Stimulated activated CD4-positive, alpha-beta T cell treated with anti-CD3 and anti-CD28 coated beads, TNF-alpha, amount 100 ng/mL, for 48 hours (primary cell): ENCODE measurements at regions not wholly inside any gene's neighbourhood (a gene's known extent, or its start where the extent isn't known, plus 50 kb on each side); places are given as distances from the start of the nearest gene placed in this dataset.
"Not testable (repeated sequence)": the region's sequence is repeated elsewhere in the genome, so short reads cannot be mapped to it uniquely, and the experiment has no call there.

ENCODE experiments used
- DNase-seq, 3 donors: peaks; one replicate each; pipeline ENCODE4 v3.0.0-alpha.2; 2020; ENCODE audit warnings: low read depth in 3 of 3

DNA sequence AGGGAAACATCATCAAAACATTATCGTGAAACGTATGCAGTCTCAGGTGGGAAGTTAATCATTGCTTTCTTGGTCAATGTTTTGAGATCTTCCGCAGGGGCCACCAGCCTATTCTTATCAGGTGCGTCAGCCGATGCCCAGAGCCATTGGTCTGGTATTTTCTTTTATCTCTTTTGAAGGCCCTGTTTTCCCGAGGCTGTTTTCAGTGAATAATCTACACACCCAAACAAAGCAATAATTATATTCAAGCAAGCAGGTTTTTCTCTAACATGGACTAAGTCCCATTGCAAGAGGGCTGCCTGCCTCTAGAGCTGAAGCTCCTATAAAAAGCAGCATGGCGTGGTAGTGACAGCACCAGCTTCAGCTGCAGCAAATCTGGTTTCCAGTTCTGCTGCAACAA lies 430.0 kb upstream of the ID2 start:
- no peak for DNase-seq

DNA sequence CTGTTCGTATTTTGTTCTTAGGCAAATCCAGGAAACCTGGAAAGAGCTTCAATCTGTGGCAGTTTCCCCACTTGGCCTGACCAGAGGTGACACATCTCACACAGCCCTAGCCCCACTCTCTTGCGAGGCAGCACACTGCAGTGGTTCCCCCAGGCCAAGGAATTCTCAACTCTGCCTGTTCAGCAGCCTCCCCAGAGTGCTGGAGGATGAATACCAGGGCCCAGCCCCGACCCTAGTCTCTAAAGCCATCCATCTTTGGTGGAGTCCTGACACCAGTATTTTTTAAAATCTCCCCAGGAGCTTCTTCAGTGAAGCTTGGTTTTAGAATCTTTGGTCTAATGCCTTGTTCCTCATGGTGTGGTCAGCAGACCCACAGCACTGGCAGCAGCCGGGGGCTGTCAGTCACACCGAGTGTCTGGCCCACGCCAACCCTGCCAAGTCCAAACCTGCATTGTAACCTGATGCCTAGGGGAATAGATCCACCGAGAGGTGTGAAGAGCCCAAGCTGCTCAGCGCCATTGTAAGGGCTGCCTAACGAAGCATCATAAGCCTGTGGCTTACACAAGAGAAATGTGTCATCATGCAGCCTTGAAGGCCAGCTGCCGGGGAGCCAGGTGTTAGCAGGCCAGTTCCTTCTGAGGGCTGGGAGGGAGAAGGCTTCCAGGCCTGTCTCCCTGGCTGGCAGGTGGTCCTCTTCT lies 428.7 kb upstream of the ID2 start:
- no peak for DNase-seq

DNA sequence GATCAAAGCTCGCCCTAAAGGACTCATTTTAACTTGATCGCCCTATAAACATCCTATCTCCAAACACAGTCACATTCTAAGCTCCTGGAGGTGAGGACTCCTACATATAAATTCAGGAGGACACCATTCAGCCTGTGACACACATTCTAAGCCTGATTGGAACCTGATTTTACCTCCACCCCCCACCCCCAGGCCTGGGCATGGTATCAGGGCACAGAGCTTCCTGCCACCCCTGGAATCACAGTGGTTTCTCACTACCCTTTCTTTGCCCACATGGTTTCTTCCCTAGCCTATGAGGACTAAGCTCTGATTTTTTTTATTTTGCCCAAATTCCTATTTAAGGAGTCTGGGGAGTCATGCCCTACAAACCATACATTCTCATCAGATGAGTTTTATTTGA lies 428.1 kb upstream of the ID2 start:
- DNase-seq: no peak

DNA sequence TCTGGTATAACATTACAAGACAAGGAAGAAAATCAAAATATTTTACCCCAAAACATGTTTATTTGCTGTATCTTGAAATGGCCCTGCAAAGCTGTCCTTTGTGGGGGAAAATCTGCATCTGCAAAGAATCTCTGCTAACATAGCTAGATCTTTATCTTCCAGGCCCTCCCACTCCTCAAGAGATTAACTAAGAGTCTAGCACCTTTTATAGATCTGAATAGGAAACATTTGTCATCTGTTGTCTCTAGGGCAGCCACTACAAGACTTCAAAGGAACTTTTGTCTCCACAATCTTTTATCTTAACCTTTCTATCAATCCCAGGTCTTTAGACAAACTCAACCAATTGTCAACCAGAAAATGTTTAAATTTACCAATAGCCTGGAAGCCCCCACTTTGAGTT lies 427.6 kb upstream of the ID2 start:
- DNase-seq: not testable (repeated sequence)

DNA sequence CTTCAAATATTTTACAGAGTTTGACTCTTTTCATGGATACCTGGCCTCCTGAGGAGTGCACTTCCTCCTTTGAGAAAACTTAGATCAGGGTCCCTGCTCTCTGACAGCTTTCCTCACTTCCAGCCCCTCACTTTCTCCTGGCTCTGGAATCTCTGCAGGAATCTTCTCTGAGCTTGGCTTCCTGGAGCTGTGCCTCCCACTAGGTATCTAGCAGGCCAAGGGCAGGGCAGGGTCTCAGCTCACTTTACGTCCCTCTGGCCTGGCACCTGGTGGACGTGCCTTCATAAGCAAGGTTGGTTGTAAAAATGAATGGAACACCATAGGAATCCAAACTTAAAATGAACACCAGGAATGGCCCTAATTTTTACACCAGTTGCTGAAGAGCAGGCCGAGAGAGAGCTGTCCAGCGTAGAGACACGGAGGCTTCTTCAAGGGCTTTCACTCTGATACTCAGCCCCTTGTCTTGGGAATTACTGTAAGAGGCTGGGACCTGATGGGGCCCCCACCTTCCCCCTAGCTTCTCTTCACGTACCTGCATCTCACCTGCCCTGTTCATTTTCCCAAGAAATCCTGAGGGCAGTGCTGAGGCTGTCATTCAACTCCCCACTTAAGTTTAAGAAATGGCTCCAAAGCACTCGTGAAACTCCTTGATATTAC lies 426.9 kb upstream of the ID2 start:
- DNase-seq: no peak

DNA sequence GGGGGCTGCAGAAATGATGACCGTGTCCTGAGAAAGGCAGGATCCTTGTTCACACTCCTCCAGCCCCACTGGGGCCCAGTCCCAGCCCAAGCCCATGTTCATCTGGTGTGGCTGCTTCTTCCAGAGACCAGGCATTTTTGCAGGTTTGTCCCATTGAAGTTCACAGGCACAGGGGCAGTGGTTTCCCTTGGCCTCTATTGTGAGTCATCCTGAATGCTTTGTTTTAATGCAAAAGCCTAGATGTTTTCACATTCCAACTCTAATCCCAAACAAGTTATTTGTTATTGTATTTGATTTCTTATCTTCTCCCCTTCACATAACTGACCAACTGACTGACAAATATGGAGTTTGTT lies 426.4 kb upstream of the ID2 start:
- no peak for DNase-seq

DNA sequence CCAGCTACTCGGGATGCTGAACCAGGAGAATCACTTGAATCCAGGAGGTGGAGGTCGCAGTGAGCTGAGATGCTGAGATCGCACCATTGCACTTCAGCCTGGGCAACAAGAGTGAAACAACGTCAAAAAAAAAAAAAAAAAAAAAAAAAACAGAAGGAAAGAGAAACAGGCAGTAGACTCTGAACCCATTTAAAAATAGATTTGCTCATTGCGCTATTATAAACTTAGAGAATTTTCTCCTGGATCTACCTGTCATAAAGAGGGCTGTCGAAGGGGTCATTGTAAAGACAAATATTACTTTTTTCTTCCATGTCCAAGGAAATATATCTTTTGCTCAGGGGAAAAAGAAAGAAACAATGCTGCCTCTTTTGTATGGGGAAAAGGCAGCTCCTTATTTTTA lies 425.0 kb upstream of the ID2 start:
- no peak for DNase-seq

DNA sequence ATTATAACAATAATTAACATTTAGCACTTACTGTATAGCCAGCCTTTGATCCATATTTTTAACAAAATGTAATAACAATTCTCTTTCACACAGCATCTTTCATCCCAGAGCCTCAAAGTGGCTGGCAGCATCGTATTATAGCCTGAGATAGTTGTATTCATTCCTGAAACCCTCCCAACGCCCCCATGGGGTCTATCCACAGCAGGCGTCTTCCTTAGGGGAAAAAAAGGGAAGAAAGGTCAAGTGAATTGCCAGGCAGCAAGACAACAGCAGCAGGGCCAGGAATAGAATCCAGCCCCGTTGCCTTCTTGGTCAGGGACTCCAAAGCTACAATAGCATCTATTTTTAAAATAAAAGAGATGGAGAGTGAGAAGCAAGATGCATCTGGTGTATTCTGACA lies 424.4 kb upstream of the ID2 start:
- DNase-seq: no peak

DNA sequence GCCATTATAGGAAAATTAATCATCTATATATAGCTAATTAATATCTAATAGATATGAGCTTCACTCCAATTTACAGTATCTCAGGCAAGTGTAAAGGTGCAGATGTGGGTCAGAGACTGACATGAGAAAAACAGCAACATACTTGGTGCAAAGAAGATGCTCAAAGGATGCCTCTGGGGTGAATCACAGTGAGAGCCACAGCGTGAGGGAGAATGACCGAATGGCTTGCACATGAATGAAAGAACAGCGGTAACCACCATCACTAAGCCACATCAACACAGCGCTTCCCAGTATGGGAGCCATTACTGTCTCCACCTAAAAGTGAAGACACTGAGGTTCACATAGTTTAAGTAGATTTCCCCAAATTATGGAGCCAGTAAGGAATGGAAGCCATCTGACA lies 423.4 kb upstream of the ID2 start:
- no peak for DNase-seq

DNA sequence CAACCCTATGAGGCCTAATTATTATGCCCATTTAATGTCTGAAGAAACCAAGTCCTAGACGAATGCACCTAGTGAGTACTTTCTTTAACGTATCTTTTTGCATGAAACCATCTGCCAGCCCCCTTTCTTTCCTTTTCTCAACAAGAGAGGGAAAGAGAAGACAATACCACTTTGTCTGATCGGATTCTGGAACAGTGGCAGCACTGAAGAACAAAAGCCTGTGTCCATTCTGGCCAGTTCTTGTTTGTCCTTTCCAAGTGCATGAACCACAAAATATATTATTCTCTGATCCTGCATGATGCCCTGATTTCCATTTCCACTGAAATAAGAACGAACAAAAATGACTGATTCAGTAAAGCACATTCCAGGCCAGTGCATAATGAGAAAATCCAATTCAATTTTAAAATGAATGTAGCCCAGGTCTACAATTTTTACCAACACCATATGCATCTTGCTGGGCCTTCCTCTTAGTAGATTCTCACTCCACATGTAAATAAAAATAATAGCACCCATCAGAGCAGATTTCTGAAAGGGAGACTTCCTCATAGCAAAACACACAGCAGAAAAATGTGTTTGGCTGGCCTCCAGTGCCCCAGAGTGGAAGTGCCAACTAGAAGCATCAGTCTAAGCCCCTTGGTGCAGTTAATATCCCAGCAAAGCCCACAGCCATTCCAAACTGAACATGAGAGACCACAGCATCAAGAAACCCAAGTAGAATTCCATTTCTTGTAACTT lies 422.6 kb upstream of the ID2 start:
- no peak for DNase-seq

DNA sequence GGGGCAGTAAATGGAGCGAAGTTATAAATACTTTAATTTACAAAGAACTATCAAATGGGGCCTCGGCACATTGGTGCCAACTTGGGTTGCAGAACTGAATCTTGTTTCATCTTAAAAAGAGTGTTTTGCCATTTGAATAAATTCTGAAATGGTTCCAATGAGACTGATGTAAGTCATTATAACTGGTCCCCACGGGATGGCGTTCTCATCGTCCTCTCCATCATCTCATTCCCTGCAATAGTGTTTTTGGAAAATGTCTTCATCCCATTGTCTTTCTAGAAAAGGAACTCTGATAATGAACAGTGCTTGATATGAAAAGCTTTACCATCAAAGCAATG lies 422.0 kb upstream of the ID2 start:
- DNase-seq: no peak

DNA sequence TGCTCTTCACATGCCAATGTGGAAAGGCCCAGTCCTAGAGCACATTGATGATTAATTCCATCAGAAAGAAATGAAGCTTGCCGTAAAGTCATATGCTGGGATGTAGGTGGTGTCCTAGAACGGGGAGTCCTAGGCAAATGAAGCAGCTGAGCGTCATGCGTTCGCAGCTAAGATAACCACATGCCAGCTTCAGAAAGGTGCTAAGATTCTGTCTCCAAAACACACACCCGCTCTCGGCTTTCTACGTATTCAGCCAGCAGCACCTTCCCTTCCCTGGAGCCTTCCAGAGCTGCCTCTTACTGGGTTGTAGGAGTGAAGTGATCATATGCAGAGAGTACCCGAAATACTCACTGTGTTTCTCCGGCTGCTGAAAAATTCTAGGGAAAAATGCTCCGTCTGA lies 421.6 kb upstream of the ID2 start:
- no peak for DNase-seq

DNA sequence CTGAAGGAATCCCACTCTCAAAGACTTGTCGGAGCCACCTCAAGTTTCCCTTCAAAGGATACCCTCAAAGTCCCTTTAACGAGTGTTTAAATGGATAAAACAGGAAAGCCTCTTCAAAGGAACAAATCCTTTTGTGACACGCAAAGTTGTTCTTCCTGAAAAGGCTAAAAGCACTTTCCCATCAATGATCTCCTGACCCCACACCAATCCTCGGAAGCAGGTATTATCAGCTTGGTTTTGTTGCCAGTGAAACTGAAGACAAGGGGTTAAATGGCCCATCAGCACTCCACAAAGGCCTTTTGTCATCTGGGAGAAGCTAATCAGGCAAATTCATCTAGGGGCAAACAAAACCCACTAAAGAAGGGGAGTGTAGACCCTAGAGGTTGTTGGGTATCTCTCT lies 418.0 kb upstream of the ID2 start:
- no peak for DNase-seq

DNA sequence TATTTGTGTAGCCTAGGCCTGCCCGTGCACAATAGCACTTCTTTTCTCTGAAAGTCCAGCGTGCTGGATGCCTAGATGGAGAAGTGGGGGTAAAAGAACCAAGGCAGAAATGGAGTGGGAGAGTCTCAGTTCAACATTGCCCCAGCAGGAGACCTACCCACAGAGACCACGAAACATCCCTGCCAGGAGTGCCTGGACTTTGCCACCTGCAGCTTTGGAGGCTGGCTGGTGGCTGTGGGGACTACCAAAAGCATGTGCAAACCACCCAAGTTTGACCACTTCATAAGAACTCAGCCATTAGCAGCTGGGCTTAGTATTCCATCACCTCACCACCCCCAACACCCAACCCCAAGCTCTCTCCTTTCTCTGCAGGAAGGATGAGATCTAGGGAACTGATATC lies 416.9 kb upstream of the ID2 start:
- DNase-seq: no peak

DNA sequence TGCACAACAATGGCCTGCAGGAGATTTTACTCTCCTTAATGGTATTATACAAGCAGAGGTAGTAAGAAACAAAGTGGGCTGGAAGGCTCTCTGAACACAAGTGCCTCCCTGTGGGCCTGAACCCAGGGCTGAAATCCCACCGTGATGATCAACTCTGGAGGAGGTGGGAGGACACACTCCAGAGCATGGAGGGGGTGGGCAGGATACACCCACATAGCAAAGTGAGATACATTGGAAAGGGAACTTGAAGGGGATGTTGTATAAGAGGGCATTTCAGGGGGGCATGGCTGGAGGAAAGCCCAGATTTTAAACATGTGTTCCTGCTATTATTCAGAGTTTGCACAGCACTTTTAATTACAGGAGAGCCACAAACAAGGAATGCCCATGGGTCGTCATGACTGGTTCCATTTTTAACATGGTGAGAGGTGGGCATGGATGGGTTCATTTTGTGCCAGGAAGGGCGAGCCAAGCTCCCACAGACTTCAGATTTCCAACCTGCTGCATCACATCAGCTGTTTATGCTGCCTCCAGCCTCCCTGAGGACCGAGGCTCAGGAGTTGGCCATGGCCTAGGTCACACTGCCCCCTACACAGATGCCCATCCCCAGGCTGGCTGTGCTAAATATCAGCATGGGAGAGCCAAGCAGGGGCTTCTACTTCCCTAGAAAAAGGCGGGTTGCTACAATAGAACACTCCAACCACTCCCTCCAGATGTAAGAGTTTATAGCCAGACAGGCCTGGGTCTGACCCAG lies 416.2 kb upstream of the ID2 start:
- DNase-seq: no peak

DNA sequence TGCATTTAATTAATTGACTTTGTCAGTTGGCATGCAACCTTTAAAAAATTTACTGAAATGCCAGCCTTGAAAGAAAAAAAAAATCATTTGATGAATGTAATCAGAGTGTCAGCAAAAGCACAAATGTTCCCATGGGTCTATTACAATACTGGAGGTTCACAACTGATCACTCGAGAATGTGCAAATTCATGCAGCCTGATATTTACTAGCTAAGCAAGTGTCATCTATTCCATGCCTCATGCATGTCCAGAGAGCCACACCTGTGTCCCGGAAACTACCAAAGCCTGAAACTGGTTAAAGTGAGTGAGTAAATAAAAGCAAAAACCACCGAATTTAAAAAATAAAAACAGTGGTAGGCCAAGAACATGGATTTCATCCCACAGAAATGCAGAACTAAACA lies 415.3 kb upstream of the ID2 start:
- no peak for DNase-seq

DNA sequence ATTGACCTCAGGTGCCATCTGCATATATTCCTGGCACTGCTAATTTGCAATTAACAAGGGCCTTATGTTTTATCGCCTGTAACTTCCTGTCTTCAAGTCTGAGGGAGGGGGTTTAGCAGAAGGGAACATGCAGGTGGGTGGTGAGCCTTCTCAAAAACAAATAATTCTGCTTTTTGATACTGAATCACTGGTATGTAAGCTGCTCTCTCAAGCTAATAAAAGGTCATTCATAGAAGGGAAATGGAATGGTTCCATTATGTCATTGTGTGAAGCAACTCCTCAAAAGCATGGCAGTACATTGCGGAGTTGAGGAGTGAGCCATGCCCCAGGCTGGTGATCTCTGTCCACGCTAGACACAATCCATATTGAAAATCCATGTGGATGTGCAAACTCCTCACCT lies 414.8 kb upstream of the ID2 start:
- no peak for DNase-seq

DNA sequence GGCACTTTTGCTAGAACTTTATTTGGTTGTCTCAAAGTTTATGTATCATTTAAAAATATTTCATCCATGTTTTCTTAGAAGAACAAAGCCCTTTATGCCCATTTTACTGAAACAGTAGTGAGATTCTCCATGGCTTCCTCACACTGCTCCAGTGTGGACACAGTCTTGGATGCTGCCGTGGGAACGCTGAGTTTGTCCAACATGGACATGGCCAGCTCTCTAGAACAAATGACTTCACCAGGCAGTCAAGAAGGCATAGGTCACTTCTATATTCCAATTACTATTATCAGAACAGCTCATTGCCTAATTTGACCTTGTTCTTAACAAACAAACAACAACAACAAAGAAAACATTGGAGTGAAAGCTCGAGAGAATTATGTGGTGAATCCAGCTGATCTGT lies 414.1 kb upstream of the ID2 start:
- DNase-seq: no peak

DNA sequence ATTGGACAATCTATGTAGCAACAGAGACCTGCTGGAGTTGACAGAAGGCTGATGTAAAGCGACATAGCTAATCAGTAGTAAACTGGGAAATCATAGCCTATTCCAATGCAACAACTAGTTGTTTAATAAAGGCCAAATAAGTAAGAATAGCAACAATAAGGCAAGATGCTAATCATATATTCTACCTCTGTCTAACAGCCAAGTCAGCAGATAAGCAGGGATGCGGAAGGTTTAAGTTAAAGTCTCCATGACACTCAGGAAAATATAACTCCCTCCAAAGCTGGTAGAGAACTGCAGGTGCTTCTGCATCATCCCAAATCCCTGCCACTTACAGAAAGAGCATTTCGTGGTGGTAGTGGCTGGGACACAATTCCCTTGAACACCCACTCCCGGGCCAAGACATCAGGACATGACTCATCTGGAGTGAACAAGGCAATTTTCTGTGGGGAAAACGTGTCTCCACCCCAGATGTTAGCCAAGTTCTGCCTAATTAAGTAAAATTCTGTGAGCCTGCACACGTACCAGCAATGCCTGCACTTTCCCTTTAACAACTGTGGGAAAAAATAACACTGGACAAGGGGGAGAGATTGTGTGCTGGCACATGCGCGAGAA lies 413.6 kb upstream of the ID2 start:
- no peak for DNase-seq

DNA sequence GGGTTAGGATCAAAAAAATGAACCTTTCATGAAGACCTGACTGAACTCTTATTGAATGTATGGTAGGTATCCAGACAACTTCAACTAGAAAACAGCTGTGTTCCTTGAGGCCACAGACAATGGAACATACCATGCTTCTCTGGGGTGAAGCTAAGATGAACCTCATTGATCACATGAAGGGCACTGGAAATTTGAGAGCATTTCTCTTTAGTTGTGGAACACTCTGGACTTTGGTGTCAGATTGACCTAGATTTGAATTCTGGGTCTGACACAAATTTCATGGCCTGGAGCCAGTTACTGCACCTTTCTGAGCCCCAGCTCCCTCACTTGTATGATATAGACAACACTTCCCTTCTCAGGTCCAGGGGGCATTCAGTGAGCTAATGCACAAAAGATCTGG lies 411.2 kb upstream of the ID2 start:
- no peak for DNase-seq

DNA sequence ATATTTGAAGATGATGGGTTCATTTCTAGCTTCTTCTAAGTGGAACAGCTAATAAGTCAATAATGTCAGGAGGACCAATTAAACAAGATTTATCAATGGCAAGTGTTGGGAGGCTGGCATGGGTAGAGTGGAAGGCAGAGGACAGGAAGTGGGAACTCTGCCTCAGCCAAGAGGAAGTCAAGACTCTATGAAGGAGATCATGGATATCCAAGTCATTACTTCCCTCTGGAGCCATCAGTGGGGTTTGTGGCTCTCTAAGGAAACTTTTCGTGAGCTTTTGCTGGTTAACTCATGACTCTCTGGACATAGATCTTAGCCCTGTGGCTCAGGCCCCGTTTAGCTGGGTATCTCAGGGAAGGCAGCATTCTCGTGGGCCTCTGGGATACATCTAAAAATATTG lies 410.4 kb upstream of the ID2 start:
- no peak for DNase-seq

DNA sequence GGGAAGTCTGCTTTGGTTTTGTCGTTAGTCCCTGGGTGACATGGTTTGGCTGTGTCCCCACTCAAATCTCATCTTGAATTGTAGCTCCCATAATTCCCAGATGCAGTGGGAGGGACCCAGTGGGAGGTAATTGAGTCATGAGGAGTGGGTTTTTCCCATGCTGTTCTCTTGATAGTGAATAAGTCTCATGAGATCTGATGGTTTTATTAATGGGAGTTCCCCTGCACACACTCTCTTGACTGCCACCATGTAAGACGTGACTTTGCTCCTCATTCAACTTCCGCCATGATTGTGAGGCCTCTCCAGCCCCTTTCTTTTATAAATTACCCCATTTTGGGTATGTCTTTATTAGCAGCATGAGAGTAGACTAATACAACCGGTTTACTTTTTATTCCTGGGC lies 405.8 kb upstream of the ID2 start:
- DNase-seq: no peak
